Lower lobe of right lung (tissue), 2 donors: ENCODE measurements at regions not wholly inside any gene's neighbourhood (a gene's known extent, or its start where the extent isn't known, plus 50 kb on each side); places are given as distances from the start of the nearest gene placed in this dataset.

Experiments
- ATAC-seq, 2 donors: fragments of 200-7000 bp; cut with Tn5 transposase; one replicate each; pipeline ENCODE4 v1.9.1; 2020 to 2022; ENCODE audit warnings: mild to moderate bottlenecking in 2 of 2, moderate library complexity in 2 of 2
- DNase-seq: peaks from one replicate; pipeline ENCODE4 v3.0.0-alpha.2; 2020
- H3K27ac ChIP-seq: fragments of 200-600 bp; one replicate; pipeline ENCODE4 v1.8.0; 2022
- H3K27me3 ChIP-seq: fragments of 200-600 bp; one replicate; pipeline ENCODE4 v1.8.0; 2022; ENCODE audit warnings: low read depth
- H3K36me3 ChIP-seq: fragments of 200-600 bp; one replicate; pipeline ENCODE4 v1.8.0; 2022; ENCODE audit warnings: mild to moderate bottlenecking
- H3K4me1 ChIP-seq: fragments of 200-600 bp; one replicate; pipeline ENCODE4 v1.8.0; 2022
- H3K4me3 ChIP-seq: fragments of 200-600 bp; one replicate; pipeline ENCODE4 v1.8.0; 2022; ENCODE audit warnings: mild to moderate bottlenecking
- H3K9me3 ChIP-seq: fragments of 200-600 bp; one replicate; pipeline ENCODE4 v1.8.0; 2022
- intact Hi-C: fragments of 100-400 bp; cut with DNase I; formaldehyde crosslinking; loops from one replicate; pipeline ENCODE4 v1.11.0; 2022
- TF ChIP-seq, protein P1 (sequence below): fragments of 200-600 bp; IDR thresholded peaks from one replicate; pipeline ENCODE4 v1.8.0; 2022; ENCODE audit warnings: antibody characterized with exemption, mild to moderate bottlenecking
- donor health status: DM: no; HTN: yes; CAD: no; lungs with severe emphysema.

DNA sequence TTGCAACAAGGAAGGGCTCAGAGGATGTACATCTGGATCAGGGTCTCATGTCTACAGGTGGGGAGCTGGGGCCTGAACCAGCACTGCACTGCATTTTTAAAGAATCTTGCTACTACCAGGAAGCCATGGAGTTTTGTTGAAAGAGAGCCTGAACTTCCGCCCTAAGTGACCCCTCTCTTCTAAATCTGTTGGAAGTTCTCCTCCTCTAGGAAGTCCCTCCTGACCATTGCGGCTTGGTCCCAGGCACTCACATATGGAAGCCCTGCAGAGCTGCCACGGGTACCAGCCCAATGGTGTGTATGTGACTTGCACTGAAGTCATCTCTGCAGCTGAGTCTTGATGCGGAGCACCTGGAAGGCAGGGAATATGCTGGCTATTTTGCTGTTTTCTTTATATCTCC lies 192.0 kb upstream of the GALNT2 start:
- no peak for DNase-seq
- Histone ChIP-seq H3K27me3 (peaks cover 6% of the 10 kb centered on the region), H3K9me3 (no peaks in the 10 kb centered on the region), H3K27ac (no peak overlapping the region), H3K4me3 (no peak overlapping the region), H3K4me1 (no peaks in the 10 kb centered on the region), H3K36me3 (no peaks in the 10 kb centered on the region)
- ATAC-seq, result no peak
- intact Hi-C loops, result no loop called here
- TF ChIP-seq, protein P1, sequence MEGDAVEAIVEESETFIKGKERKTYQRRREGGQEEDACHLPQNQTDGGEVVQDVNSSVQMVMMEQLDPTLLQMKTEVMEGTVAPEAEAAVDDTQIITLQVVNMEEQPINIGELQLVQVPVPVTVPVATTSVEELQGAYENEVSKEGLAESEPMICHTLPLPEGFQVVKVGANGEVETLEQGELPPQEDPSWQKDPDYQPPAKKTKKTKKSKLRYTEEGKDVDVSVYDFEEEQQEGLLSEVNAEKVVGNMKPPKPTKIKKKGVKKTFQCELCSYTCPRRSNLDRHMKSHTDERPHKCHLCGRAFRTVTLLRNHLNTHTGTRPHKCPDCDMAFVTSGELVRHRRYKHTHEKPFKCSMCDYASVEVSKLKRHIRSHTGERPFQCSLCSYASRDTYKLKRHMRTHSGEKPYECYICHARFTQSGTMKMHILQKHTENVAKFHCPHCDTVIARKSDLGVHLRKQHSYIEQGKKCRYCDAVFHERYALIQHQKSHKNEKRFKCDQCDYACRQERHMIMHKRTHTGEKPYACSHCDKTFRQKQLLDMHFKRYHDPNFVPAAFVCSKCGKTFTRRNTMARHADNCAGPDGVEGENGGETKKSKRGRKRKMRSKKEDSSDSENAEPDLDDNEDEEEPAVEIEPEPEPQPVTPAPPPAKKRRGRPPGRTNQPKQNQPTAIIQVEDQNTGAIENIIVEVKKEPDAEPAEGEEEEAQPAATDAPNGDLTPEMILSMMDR, result no peak

DNA sequence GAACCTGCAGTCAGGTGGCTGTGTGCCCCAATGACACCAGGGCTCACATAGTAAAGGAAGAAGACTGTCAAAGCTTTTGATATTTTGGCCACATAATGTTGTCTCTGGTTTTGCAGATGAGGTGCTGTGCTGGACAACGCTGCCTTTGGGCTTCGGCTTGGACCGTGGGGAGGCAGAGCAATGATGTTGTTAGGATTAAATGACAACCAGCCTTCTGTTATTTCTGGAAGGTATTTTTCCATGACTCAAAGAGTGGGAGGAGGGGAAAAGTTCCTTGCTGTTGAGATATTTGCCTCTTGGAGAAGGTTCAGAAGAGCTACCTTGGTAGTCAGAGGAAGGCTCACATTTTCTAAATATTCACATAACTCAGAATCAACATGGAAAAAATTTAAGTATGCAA lies 187.3 kb upstream of the GALNT2 start:
- H3K27ac ChIP-seq, result no peak overlapping the region
- TF ChIP-seq, protein P1, result no peak
- peaks cover 9% of the 10 kb centered on the region for H3K27me3 ChIP-seq

DNA sequence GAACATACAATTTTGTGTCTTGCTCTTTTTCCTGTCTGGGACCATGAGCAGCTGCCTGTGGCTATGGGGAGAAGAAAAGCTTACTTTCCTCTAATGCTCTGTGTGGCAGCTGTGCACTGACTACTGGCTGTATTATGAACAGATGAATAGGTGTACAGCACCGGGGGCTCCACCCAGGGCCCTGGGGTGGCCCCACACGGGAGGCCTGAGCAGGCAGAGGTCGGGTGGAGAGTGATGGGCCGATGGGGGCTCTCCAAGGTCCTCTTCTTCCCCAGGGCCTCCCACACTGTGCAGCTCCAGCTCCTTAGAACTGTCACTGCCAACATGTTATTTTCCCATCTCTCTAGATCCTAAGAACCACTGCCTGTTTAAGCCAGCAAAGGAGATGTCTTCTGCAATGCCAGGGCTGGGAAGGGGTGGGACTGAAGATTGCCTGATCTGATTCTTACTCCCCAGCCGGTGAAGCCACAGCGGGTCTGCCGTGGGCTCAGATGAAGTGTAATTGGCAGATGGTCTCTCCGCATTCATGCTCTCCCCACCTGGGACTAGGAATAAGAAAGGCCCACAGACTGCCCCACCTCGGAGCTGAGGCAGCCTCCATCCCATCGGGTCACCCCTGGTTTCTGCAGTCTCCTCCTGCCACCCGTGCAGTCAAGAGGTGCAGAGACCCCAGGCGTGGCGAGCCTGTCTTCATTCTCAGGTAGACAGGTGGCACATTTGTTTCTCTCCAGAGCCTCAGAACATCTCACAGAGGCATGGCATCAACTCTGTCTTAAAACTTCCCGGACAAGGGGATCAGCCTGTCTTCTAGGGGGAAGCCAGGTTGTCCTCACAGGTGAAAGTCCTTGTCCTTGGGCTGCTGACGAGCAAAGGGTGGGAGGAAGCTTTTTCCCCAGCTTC lies 186.5 kb upstream of the GALNT2 start:
- ATAC-seq (no peak), DNase-seq (no peak)
- H3K27ac ChIP-seq, result no peak overlapping the region
- intact Hi-C loops, result no loop called here
- H3K27me3 ChIP-seq, result peaks cover 10% of the 10 kb centered on the region
- no peaks in the 10 kb centered on the region for H3K4me1 ChIP-seq
- H3K4me3 ChIP-seq, result no peak overlapping the region
- no peaks in the 10 kb centered on the region for H3K9me3 ChIP-seq
- no peaks in the 10 kb centered on the region for H3K36me3 ChIP-seq
- TF ChIP-seq, protein P1, result no peak

More for the DNA sequence above, 187.3 kb upstream of the GALNT2 start:
- no peaks in the 10 kb centered on the region for H3K9me3 ChIP-seq
- no peaks in the 10 kb centered on the region for H3K36me3 ChIP-seq
- H3K4me1 ChIP-seq, result no peaks in the 10 kb centered on the region
- no peak overlapping the region for H3K4me3 ChIP-seq
- no peak for ATAC-seq
- DNase-seq, result no peak
- intact Hi-C loops, result no loop called here

DNA sequence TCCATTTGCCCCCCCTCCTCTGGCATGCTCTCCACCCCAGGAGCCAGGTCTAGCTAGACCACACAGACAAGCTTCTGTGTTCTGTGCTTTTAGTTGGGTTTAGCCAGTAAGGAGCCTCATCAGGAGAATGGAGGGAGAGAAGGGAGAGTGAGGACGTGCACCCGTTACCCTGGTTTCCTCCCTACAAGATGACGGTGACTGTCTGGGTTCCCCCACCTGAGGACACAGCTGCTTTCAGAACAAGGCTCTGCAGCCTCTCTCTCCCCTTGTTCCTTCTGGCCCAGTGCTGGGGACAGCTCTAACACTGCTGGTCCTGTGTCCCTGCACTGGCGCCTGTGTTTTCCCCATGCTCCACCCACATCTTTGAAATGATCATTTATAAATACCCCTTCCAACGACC lies 184.4 kb upstream of the GALNT2 start:
- no peaks in the 10 kb centered on the region for H3K9me3 ChIP-seq
- intact Hi-C loops, result no loop called here
- peaks cover 7% of the 10 kb centered on the region for H3K27me3 ChIP-seq
- no peak for ATAC-seq
- H3K4me3 ChIP-seq, result no peak overlapping the region
- no peak for DNase-seq
- no peak overlapping the region for H3K27ac ChIP-seq
- H3K4me1 ChIP-seq, result no peaks in the 10 kb centered on the region
- TF ChIP-seq, protein P1, result no peak
- no peaks in the 10 kb centered on the region for H3K36me3 ChIP-seq

DNA sequence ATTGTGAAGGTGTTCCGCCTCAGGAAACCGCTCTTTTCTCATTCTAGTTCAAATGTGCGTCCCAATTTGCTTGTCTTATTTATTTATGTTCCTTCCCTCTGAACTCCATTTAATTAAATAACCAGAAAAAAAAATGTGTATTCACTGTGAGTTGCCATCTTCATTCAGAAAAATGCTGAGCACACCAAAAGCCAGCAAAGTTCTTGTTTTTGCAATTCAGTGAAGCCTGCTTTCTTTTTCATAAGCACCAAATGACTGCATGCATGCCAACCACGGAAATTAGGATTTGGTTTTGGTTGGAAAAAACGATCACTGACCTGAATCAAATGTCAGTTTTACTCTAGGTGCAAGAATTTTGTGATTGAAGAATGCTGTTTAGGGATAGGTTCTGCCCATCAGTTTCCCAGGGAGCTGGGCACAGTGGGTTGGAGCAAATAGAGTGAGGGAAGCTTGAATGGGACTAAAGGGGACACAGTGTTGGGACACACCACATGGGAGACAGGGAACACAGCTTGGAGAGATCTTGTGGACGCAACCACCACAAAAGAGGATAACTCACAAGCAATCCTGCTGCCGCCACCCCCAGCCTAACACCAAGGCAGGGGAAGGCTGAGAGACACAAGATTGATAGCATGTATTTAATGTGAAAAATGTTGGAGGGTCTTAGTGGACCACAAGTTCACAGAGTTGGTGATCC lies 183.4 kb upstream of the GALNT2 start:
- H3K4me1 ChIP-seq, result no peaks in the 10 kb centered on the region
- H3K27me3 ChIP-seq, result peaks cover 4% of the 10 kb centered on the region
- TF ChIP-seq, protein P1, result no peak
- no peak overlapping the region for H3K4me3 ChIP-seq
- no peak overlapping the region for H3K27ac ChIP-seq
- DNase-seq (no peak), ATAC-seq (no peak)
- no peaks in the 10 kb centered on the region for H3K9me3 ChIP-seq
- H3K36me3 ChIP-seq, result no peaks in the 10 kb centered on the region
- intact Hi-C loops, result no loop called here
